GM12878 (cell line): ENCODE measurements at regions not wholly inside any gene's neighbourhood (a gene's known extent, or its start where the extent isn't known, plus 50 kb on each side); places are given as distances from the start of the nearest gene placed in this dataset.

Source experiments
- ATAC-seq: fragments of 200-7000 bp; cut with Tn5 transposase; 3 replicates; pipeline ENCODE4 v1.9.1; 2020; ENCODE audit warnings: mild to moderate bottlenecking, moderate library complexity
- BruUV-seq: library from RNA; stranded (reverse); fragments of 400-500 nt; replicated peaks from 2 replicates; lab custom pipeline; 2021; lab: Mats Ljungman, UMichigan
- CTCF ChIA-PET: fragments of 300-600 bp; sonication (Branson Sonifier 250); formaldehyde crosslinking; extraction: SDS; loops from one replicate; lab custom pipeline; 2021; ENCODE audit warnings: inconsistent platforms; lab: Yijun Ruan, JAX
- POLR2A ChIA-PET: fragments of 350-600 bp; formaldehyde crosslinking; extraction: SDS; loops from one replicate; lab custom pipeline; 2021; ENCODE audit warnings: inconsistent platforms; lab: Charles Lee
- RAD21 ChIA-PET: fragments of 300-600 bp; sonication (Branson Sonifier 250); formaldehyde crosslinking; loops from one replicate; lab custom pipeline; 2023; ENCODE audit warnings: antibody characterized with exemption; ENCODE audit not compliant: unreplicated experiment; lab: Charles Lee
- SMC1A ChIA-PET: fragments of 300-600 bp; sonication (Branson Sonifier 250); formaldehyde crosslinking; loops from one replicate; lab custom pipeline; 2023; ENCODE audit not compliant: unreplicated experiment, uncharacterized antibody; lab: Charles Lee
- DNase-seq: peaks from one replicate; pipeline ENCODE4 v3.0.0-alpha.2; 2011; ENCODE audit warnings: low read depth, low spot score
- FAIRE-seq: peaks from 3 replicates; lab custom pipeline; 2011; peaks lifted over from hg19 to GRCh38; lab: Jason Lieb, UNC
- H2AFZ ChIP-seq: 2 replicates; pipeline ENCODE4 v1.6.0; 2011; ENCODE audit warnings: low read depth, low read length, control low read depth; ENCODE audit not compliant: control insufficient read depth
- H3K27ac ChIP-seq: 2 replicates; pipeline ENCODE4 v1.5.1; 2011; ENCODE audit warnings: control low read depth; ENCODE audit not compliant: control insufficient read depth, insufficient read depth
- H3K27me3 ChIP-seq, 2 experiments: replicated peaks in 1 of 2; 2 replicates each; pipeline versions ENCODE4 v1.6.0 to v1.6.1; 2011; ENCODE audit warnings: low read length in 1 of 2; ENCODE audit not compliant: control insufficient read depth in 2 of 2, insufficient read depth in 2 of 2
- H3K36me3 ChIP-seq, 2 experiments: 2 replicates each; pipeline ENCODE4 v1.5.1; 2011; ENCODE audit warnings: low read length in 1 of 2; ENCODE audit not compliant: control insufficient read depth in 2 of 2, insufficient read depth in 2 of 2
- H3K4me1 ChIP-seq: 2 replicates; pipeline ENCODE4 v1.6.1; 2011; ENCODE audit warnings: mild to moderate bottlenecking, low read length, moderate library complexity, mixed read lengths; ENCODE audit not compliant: control insufficient read depth, insufficient read depth
- H3K4me2 ChIP-seq: 2 replicates; pipeline ENCODE4 v1.6.0; 2011; ENCODE audit warnings: control low read depth; ENCODE audit not compliant: control insufficient read depth, insufficient read depth
- H3K4me3 ChIP-seq: fragments of 200-600 bp; sonication (generic); 2 replicates; pipeline ENCODE4 v1.5.1; 2016
- H3K79me2 ChIP-seq: 2 replicates; pipeline ENCODE4 v1.6.0; 2011; ENCODE audit warnings: low read length; ENCODE audit not compliant: control insufficient read depth, insufficient read depth
- H3K9ac ChIP-seq: 2 replicates; pipeline ENCODE4 v1.8.0; 2011; ENCODE audit warnings: low read length, control low read depth, mixed read lengths; ENCODE audit not compliant: control insufficient read depth, insufficient read depth
- H3K9me3 ChIP-seq: replicated peaks from 3 replicates; pipeline ENCODE4 v1.5.1; 2011; ENCODE audit warnings: mild to moderate bottlenecking, low read length; ENCODE audit not compliant: control insufficient read depth, insufficient read depth
- H4K20me1 ChIP-seq: 2 replicates; pipeline ENCODE4 v1.6.0; 2011; ENCODE audit not compliant: control insufficient read depth, insufficient read depth
- BRCA1 ChIP-seq: IDR thresholded peaks from 2 replicates; pipeline ENCODE4 v1.6.1; 2011; ENCODE audit warnings: low read depth, low read length, improper control_type of control experiment
- MTA2 ChIP-seq: fragments of 450-650 bp; IDR thresholded peaks from 2 replicates; pipeline ENCODE4 v1.6.1; 2016; ENCODE audit warnings: low read depth, mild to moderate bottlenecking, moderate library complexity
- MYC ChIP-seq: IDR thresholded peaks from 2 replicates; pipeline ENCODE4 v1.6.1; 2011; ENCODE audit warnings: mild to moderate bottlenecking, low read length, moderate library complexity, inconsistent platforms; ENCODE audit not compliant: insufficient read depth, insufficient replicate concordance, insufficient read length, severe bottlenecking
- RAD51 ChIP-seq: fragments of 450-650 bp; IDR thresholded peaks from 2 replicates; pipeline ENCODE4 v1.6.1; 2016; ENCODE audit warnings: moderate library complexity, mild to moderate bottlenecking, inconsistent platforms
- RFX5 ChIP-seq: IDR thresholded peaks from 2 replicates; pipeline ENCODE4 v1.6.1; 2011; ENCODE audit warnings: low read depth, low read length, improper control_type of control experiment
- TCF12 ChIP-seq: IDR thresholded peaks from 2 replicates; pipeline ENCODE4 v1.6.1; 2011; ENCODE audit warnings: low read depth, mild to moderate bottlenecking, low read length
- TCF3 ChIP-seq: IDR thresholded peaks from 2 replicates; pipeline ENCODE4 v1.6.1; 2012; ENCODE audit warnings: low read depth, mild to moderate bottlenecking, low read length, borderline replicate concordance; ENCODE audit not compliant: insufficient read depth
- WGBS: methylation state at CpG from one replicate; pipeline ENCODE4 v1.1.6; 2016; ENCODE audit warnings: low lambda C conversion rate; ENCODE audit not compliant: insufficient replicate concordance, insufficient coverage; ENCODE audit errors: missing lambda C conversion rate; 5-methylcytosine and 5-hydroxymethylcytosine counted together
- in situ Hi-C: fragments of 300-500 bp; cut with MboI; formaldehyde crosslinking; loops from 9 replicates; pipeline ENCODE4 v1.14.3; 2018; ENCODE audit warnings: mixed read lengths
- intact Hi-C: fragments of 100-400 bp; cut with micrococcal nuclease; formaldehyde crosslinking; loops from one replicate; pipeline ENCODE4 v1.14.2; 2022; ENCODE audit not compliant: unreplicated experiment
- TF ChIP-seq, protein P1 (sequence below): fragments of 450-650 bp; IDR thresholded peaks from 2 replicates; pipeline ENCODE4 v1.6.1; 2018; ENCODE audit warnings: mild to moderate bottlenecking, low read depth, moderate library complexity; ENCODE audit not compliant: partially characterized antibody
- TF ChIP-seq, protein P2 (sequence below): IDR thresholded peaks from 2 replicates; pipeline ENCODE4 v1.6.1; 2011; ENCODE audit warnings: low read depth, low read length, improper control_type of control experiment, borderline replicate concordance
- TF ChIP-seq, protein P3 (sequence below): IDR thresholded peaks from 2 replicates; pipeline ENCODE4 v1.6.1; 2012; ENCODE audit warnings: low read depth, low read length, improper control_type of control experiment
- TF ChIP-seq, protein P4 (sequence below): IDR thresholded peaks from 2 replicates; pipeline ENCODE4 v1.6.1; 2012; ENCODE audit warnings: improper control_type of control experiment, low read depth, low read length; ENCODE audit not compliant: insufficient replicate concordance
- TF ChIP-seq, protein P5 (sequence below): fragments of 450-650 bp; IDR thresholded peaks from 2 replicates; pipeline ENCODE4 v1.6.1; 2017; ENCODE audit warnings: mild to moderate bottlenecking, low read depth, inconsistent platforms; ENCODE audit not compliant: poor library complexity, severe bottlenecking

DNA sequence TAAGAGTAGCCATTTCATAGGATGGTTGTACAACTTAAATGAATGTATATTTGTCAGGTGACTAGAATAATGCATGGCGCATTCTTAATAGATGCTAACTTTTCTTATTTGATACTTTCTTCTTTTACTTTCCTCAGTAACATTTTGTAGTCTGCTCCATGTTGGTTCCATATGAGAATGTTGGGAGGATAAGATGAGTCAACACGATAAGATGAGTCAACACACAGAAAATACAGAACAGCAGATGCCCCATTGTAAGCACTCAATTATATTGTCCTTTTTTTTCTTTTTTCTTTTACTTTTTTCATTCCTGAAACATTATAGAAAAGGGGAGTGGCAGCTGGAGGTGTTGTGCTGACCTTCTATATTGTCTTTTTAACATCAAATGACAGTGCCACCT is 92.3 kb upstream of the SPATA31C2 start:
- H3K9me3 ChIP-seq, result no peaks in the 10 kb centered on the region
- H4K20me1 ChIP-seq, result no peaks in the 10 kb centered on the region
- ChIA-PET SMC1A (no interaction called here), CTCF (no interaction called here), RAD21 (no interaction called here), POLR2A (no interaction called here)
- no peak overlapping the region for H3K9ac ChIP-seq
- H3K27me3 ChIP-seq, result no peaks in the 10 kb centered on the region
- no peak overlapping the region for H3K4me3 ChIP-seq
- FAIRE-seq, result no peak
- no peak for DNase-seq
- ATAC-seq, result no peak
- H3K4me1 ChIP-seq, result no peaks in the 10 kb centered on the region
- WGBS, result 48% methylated on average over 2 of the region's 2 CpGs
- intact Hi-C loops (no loop called here), in situ Hi-C loops (no loop called here)
- no TSS peak for BruUV-seq
- H3K27ac ChIP-seq, result no peak overlapping the region
- no peaks in the 10 kb centered on the region for H3K36me3 ChIP-seq
- H3K4me2 ChIP-seq, result no peak overlapping the region
- no peaks in the 10 kb centered on the region for H3K79me2 ChIP-seq
- H2AFZ ChIP-seq, result no peak overlapping the region
- TF ChIP-seq MYC, result no peak
- TF ChIP-seq RFX5, result no peak
- TF ChIP-seq MTA2, result no peak
- TF ChIP-seq RAD51, result no peak
- TF ChIP-seq, protein P1, sequence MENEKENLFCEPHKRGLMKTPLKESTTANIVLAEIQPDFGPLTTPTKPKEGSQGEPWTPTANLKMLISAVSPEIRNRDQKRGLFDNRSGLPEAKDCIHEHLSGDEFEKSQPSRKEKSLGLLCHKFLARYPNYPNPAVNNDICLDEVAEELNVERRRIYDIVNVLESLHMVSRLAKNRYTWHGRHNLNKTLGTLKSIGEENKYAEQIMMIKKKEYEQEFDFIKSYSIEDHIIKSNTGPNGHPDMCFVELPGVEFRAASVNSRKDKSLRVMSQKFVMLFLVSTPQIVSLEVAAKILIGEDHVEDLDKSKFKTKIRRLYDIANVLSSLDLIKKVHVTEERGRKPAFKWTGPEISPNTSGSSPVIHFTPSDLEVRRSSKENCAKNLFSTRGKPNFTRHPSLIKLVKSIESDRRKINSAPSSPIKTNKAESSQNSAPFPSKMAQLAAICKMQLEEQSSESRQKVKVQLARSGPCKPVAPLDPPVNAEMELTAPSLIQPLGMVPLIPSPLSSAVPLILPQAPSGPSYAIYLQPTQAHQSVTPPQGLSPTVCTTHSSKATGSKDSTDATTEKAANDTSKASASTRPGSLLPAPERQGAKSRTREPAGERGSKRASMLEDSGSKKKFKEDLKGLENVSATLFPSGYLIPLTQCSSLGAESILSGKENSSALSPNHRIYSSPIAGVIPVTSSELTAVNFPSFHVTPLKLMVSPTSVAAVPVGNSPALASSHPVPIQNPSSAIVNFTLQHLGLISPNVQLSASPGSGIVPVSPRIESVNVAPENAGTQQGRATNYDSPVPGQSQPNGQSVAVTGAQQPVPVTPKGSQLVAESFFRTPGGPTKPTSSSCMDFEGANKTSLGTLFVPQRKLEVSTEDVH, result no peak
- TF ChIP-seq, protein P2, sequence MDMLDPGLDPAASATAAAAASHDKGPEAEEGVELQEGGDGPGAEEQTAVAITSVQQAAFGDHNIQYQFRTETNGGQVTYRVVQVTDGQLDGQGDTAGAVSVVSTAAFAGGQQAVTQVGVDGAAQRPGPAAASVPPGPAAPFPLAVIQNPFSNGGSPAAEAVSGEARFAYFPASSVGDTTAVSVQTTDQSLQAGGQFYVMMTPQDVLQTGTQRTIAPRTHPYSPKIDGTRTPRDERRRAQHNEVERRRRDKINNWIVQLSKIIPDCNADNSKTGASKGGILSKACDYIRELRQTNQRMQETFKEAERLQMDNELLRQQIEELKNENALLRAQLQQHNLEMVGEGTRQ, result no peak
- no peak for TF ChIP-seq BRCA1
- TF ChIP-seq, protein P3, sequence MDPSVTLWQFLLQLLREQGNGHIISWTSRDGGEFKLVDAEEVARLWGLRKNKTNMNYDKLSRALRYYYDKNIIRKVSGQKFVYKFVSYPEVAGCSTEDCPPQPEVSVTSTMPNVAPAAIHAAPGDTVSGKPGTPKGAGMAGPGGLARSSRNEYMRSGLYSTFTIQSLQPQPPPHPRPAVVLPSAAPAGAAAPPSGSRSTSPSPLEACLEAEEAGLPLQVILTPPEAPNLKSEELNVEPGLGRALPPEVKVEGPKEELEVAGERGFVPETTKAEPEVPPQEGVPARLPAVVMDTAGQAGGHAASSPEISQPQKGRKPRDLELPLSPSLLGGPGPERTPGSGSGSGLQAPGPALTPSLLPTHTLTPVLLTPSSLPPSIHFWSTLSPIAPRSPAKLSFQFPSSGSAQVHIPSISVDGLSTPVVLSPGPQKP, result no peak
- TF ChIP-seq TCF3, result no peak
- TF ChIP-seq TCF12, result no peak
- TF ChIP-seq, protein P4, sequence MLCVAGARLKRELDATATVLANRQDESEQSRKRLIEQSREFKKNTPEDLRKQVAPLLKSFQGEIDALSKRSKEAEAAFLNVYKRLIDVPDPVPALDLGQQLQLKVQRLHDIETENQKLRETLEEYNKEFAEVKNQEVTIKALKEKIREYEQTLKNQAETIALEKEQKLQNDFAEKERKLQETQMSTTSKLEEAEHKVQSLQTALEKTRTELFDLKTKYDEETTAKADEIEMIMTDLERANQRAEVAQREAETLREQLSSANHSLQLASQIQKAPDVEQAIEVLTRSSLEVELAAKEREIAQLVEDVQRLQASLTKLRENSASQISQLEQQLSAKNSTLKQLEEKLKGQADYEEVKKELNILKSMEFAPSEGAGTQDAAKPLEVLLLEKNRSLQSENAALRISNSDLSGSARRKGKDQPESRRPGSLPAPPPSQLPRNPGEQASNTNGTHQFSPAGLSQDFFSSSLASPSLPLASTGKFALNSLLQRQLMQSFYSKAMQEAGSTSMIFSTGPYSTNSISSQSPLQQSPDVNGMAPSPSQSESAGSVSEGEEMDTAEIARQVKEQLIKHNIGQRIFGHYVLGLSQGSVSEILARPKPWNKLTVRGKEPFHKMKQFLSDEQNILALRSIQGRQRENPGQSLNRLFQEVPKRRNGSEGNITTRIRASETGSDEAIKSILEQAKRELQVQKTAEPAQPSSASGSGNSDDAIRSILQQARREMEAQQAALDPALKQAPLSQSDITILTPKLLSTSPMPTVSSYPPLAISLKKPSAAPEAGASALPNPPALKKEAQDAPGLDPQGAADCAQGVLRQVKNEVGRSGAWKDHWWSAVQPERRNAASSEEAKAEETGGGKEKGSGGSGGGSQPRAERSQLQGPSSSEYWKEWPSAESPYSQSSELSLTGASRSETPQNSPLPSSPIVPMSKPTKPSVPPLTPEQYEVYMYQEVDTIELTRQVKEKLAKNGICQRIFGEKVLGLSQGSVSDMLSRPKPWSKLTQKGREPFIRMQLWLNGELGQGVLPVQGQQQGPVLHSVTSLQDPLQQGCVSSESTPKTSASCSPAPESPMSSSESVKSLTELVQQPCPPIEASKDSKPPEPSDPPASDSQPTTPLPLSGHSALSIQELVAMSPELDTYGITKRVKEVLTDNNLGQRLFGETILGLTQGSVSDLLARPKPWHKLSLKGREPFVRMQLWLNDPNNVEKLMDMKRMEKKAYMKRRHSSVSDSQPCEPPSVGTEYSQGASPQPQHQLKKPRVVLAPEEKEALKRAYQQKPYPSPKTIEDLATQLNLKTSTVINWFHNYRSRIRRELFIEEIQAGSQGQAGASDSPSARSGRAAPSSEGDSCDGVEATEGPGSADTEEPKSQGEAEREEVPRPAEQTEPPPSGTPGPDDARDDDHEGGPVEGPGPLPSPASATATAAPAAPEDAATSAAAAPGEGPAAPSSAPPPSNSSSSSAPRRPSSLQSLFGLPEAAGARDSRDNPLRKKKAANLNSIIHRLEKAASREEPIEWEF, result no peak
- TF ChIP-seq, protein P5, sequence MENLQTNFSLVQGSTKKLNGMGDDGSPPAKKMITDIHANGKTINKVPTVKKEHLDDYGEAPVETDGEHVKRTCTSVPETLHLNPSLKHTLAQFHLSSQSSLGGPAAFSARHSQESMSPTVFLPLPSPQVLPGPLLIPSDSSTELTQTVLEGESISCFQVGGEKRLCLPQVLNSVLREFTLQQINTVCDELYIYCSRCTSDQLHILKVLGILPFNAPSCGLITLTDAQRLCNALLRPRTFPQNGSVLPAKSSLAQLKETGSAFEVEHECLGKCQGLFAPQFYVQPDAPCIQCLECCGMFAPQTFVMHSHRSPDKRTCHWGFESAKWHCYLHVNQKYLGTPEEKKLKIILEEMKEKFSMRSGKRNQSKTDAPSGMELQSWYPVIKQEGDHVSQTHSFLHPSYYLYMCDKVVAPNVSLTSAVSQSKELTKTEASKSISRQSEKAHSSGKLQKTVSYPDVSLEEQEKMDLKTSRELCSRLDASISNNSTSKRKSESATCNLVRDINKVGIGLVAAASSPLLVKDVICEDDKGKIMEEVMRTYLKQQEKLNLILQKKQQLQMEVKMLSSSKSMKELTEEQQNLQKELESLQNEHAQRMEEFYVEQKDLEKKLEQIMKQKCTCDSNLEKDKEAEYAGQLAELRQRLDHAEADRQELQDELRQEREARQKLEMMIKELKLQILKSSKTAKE, result no peak
